Pancreas (tissue), 10 donors: ENCODE measurements at regions not wholly inside any gene's neighbourhood (a gene's known extent, or its start where the extent isn't known, plus 50 kb on each side); places are given as distances from the start of the nearest gene placed in this dataset.

Experiments
- ATAC-seq, 4 donors: fragments of 200-7000 bp; cut with Tn5 transposase; one replicate each; pipeline versions ENCODE4 v1.8.0 to v1.9.1; 2020; ENCODE audit warnings: mild to moderate bottlenecking in 4 of 4, moderate library complexity in 4 of 4
- DNase-seq, 6 donors: peaks; one replicate each; pipeline ENCODE4 v3.0.0-alpha.2; 2020
- FAIRE-seq: peaks from 2 replicates; lab custom pipeline; 2012; peaks lifted over from hg19 to GRCh38; lab: Jason Lieb, UNC
- H3K27ac ChIP-seq, 4 donors: fragments of 200-600 bp; sonication (generic); 1 replicate in 3 of 4; 2 replicates in 1 of 4; pipeline versions ENCODE4 v1.5.0 to v1.8.0; 2020
- H3K27me3 ChIP-seq, 4 donors: fragments of 200-600 bp; one replicate each; pipeline ENCODE4 v1.8.0; 2021
- H3K36me3 ChIP-seq, 3 donors: fragments of 200-600 bp; sonication (generic) in 1 of 3; one replicate each; pipeline versions ENCODE4 v1.5.0 to v1.8.0; 2020 to 2021
- H3K4me1 ChIP-seq, 3 donors: fragments of 200-600 bp; one replicate each; pipeline ENCODE4 v1.8.0; 2021
- H3K4me3 ChIP-seq, 4 donors: fragments of 200-600 bp; sonication (generic) in 2 of 4; one replicate each; pipeline versions ENCODE4 v1.5.0 to v1.8.0; 2020 to 2021
- H3K9me3 ChIP-seq, 4 donors: fragments of 200-600 bp; one replicate each; pipeline ENCODE4 v1.8.0; 2021
- CTCF ChIP-seq, 4 donors: fragments of 200-600 bp; sonication (generic) in 3 of 4; IDR thresholded peaks; one replicate each; pipeline versions ENCODE4 v1.5.0 to v1.8.0; 2021; ENCODE audit warnings: antibody characterized with exemption in 4 of 4
- WGBS, 2 donors: extraction: QIAGEN DNeasy Blood & Tissue Kit; methylation state at CpG; one replicate each; pipeline ENCODE4 v1.1.7; 2013; 5-methylcytosine and 5-hydroxymethylcytosine counted together
- intact Hi-C, 3 donors: fragments of 100-400 bp; cut with DNase I; formaldehyde crosslinking; loops; one replicate each; pipeline versions ENCODE4 v1.11.1 to v1.14.2; 2022
- donor health status: healthy with polysubstance abuse.
- donor health status: DM: no; HTN: no; CAD: no; lungs with moderate emphysema.
- donor health status: DM: no; HTN: no; CAD: no.
- donor health status: control.
- donor health status: control.
- donor health status: Bipolar disorder and iron deficiency.
- donor health status: DM: yes; HTN: yes; CAD: no.
- donor health status: DM: no; HTN: no; CAD: no.
- donor health status: DM: no; HTN: no; CAD: no.
- donor health status: DM: yes; HTN: yes; CAD: no.

DNA sequence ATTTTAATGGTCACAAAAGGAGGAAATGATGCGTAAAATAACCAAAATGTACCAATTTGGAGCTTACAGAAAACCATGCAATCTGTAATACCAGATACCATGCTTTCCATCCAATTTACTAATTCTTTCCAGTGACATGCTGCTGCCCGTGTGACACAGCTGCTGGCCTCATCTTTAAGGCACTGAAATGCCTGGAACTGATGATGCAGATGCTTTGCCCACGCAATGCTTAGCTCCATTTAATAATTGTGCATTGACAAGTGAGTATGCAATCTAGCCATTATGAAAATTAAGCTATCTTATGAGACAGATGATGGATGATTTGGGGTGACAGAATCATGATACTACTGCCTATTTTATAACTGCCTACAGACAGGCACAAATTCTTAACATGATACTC is 169.2 kb upstream of the CTNND2 start:
- H3K4me3 ChIP-seq, result no peak overlapping the region
- H3K36me3 ChIP-seq, result no peaks in the 10 kb centered on the region
- intact Hi-C loops, result no loop called here
- H3K27me3 ChIP-seq, result no peaks in the 10 kb centered on the region
- no peaks in the 10 kb centered on the region for H3K9me3 ChIP-seq
- H3K4me1 ChIP-seq, result no peaks in the 10 kb centered on the region
- no peak for TF ChIP-seq CTCF (IDR thresholded peaks at IDR 0.05)
- DNase-seq (no peak), ATAC-seq (no peak), FAIRE-seq (no peak)
- no peak overlapping the region for H3K27ac ChIP-seq
- WGBS, 2 donors, result 47 to 53% methylated on average over 3 of the region's 3 CpGs

GRCh38 chr5:12072441-12072840 is 168.2 kb upstream of the CTNND2 start:
- WGBS, 2 donors, result 61 to 68% methylated on average over 5 of the region's 5 CpGs
- no peak for TF ChIP-seq CTCF (IDR thresholded peaks at IDR 0.05)
- no peak overlapping the region for H3K27ac ChIP-seq
- no peaks in the 10 kb centered on the region for H3K36me3 ChIP-seq
- no peak overlapping the region for H3K4me3 ChIP-seq
- ATAC-seq (no peak), DNase-seq (no peak), FAIRE-seq (no peak)
- intact Hi-C loops, result no loop called here
- no peaks in the 10 kb centered on the region for H3K9me3 ChIP-seq
- H3K4me1 ChIP-seq, result no peaks in the 10 kb centered on the region
- H3K27me3 ChIP-seq, result no peaks in the 10 kb centered on the region

DNA sequence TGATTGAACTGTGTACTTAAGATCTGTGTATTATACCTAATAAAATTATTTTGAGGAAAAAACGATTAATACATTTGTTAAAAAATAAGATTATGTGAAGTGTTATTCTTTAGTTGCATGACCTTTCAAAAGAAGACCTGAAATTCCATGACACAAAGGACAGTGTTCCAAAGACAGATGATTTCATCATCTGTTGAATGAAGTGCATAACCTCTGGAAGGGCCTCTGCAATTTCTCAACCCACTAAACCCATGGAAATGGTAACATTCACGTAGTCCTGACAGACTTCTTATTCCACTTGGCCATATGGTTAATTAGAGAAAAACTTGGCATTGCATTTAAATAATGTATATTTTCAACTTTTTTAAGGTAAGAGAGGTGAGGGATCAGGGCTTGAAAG is 167.2 kb upstream of the CTNND2 start:
- 57 to 62% methylated on average over 2 of the region's 2 CpGs for WGBS, 2 donors
- intact Hi-C loops, result no loop called here
- Histone ChIP-seq H3K4me3 (no peak overlapping the region), H3K27me3 (no peaks in the 10 kb centered on the region), H3K4me1 (no peaks in the 10 kb centered on the region), H3K36me3 (no peaks in the 10 kb centered on the region), H3K9me3 (no peaks in the 10 kb centered on the region), H3K27ac (no peak overlapping the region)
- no peak for FAIRE-seq
- DNase-seq, result no peak
- TF ChIP-seq CTCF (IDR thresholded peaks at IDR 0.05), result no peak
- ATAC-seq, result no peak

DNA sequence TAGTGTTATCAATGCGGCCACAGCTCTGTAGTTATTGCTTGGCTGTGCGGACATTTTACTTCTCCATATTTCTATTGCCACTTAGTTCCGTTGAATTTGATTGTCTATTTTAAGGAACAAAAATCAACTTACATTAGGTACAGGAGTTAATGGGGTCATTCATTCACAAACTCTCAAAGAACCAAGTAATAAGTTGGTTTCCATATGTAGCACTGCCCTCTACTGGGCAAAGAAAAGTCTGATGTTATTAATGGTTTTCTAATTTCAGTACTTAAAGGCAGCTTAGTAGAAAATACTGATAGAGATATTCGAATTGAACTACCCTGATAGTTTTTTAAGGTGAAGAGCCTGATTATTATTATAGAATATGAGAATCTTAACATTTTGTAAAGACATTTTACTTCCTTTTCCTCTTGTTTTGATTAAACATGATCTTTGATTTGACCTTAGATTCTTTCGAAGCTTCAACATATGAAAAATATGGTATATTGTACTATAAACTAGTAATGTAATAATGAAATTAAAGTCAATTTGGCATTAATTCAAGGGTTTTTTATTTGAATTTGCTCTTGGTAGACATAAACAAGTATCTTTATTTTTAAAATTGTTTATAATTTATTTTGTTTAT is 119.5 kb upstream of the CTNND2 start:
- ATAC-seq (peak; percentile 71 to 87 (median 81)), DNase-seq (peak in 1 of 6 donors; percentile 14), FAIRE-seq (peak; percentile 76)
- Histone ChIP-seq H3K27me3 (no peaks in the 10 kb centered on the region), H3K4me3 (no peak overlapping the region), H3K27ac (no peak overlapping the region), H3K9me3 (no peaks in the 10 kb centered on the region), H3K36me3 (no peaks in the 10 kb centered on the region), H3K4me1 (peaks cover 6 to 7% (median 7%) of the 10 kb centered on the region in 3 donors)
- 47 to 50% methylated on average over 5 of the region's 5 CpGs for WGBS, 2 donors
- intact Hi-C loops, result loop anchor here in 1 of 3 donors (10.0 kb wide), 1 partner anchor 759 kb away; no protein-coding TSS in a partner anchor
- TF ChIP-seq CTCF (IDR thresholded peaks at IDR 0.05), result peak; percentile 42 to 64 (median 50)

DNA sequence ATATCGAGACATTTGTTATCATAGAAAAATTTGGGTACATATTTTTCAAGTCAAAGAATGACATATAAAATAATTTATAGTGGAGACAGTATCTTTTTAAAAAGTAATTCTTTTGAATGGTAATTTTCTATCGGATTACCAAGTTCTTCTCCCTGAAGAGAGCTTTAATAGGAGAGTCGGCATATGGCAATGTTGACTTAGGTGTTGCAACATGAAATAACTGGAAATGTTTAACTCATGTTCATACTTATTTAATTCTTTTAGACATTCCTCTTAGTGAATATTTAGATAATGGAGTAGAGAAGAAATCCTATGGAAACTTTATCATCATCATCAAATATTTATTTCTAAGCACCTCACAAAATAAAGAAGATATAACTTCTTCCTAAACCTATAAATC is 118.2 kb upstream of the CTNND2 start:
- no peaks in the 10 kb centered on the region for H3K27me3 ChIP-seq
- no peak overlapping the region for H3K4me3 ChIP-seq
- H3K9me3 ChIP-seq, result no peaks in the 10 kb centered on the region
- peaks cover 6 to 7% (median 7%) of the 10 kb centered on the region in 3 donors for H3K4me1 ChIP-seq
- no peaks in the 10 kb centered on the region for H3K36me3 ChIP-seq
- intact Hi-C loops, result loop anchor here in 1 of 3 donors (10.0 kb wide), 1 partner anchor 758 kb away; no protein-coding TSS in a partner anchor
- no peak overlapping the region for H3K27ac ChIP-seq
- DNase-seq (no peak), ATAC-seq (peak; percentile 58 to 77 (median 64)), FAIRE-seq (no peak)
- WGBS, 2 donors, result 17 to 19% methylated on average over 3 of the region's 3 CpGs
- no peak for TF ChIP-seq CTCF (IDR thresholded peaks at IDR 0.05)
